ENCODE measurements at regions not wholly inside any gene's neighbourhood (a gene's known extent, or its start where the extent isn't known, plus 50 kb on each side); places are given as distances from the start of the nearest gene placed in this dataset.

DNA sequence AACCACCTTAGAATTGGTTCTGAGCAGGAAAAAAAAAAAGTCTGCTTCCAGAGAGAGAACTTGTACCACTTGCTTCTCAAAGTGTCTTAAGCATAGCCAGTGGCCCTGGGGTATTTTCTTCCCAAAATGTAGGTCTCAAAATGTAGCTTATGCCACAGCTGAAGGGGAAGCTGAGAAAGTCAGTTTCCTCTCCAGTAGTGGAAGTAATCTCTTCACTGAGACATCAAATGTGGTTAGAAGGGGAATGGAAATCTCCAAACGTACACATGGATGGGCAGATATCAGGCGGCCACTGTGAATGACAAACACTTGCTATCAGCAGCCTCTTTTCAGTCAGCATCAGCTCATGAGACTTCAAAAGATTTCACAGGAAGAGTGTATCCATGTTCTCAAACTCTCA lies 841.2 kb downstream of the TUSC7 start:
- TF ChIP-seq, protein P1, sequence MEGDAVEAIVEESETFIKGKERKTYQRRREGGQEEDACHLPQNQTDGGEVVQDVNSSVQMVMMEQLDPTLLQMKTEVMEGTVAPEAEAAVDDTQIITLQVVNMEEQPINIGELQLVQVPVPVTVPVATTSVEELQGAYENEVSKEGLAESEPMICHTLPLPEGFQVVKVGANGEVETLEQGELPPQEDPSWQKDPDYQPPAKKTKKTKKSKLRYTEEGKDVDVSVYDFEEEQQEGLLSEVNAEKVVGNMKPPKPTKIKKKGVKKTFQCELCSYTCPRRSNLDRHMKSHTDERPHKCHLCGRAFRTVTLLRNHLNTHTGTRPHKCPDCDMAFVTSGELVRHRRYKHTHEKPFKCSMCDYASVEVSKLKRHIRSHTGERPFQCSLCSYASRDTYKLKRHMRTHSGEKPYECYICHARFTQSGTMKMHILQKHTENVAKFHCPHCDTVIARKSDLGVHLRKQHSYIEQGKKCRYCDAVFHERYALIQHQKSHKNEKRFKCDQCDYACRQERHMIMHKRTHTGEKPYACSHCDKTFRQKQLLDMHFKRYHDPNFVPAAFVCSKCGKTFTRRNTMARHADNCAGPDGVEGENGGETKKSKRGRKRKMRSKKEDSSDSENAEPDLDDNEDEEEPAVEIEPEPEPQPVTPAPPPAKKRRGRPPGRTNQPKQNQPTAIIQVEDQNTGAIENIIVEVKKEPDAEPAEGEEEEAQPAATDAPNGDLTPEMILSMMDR (IDR thresholded peaks at IDR 0.05), result no peak
- TF ChIP-seq POLR2A (IDR thresholded peaks at IDR 0.05), result no peak

Data from Peyer's patch (tissue), 4 donors.